Skin of body (tissue), 1 donor: ENCODE measurements at regions not wholly inside any gene's neighbourhood (a gene's known extent, or its start where the extent isn't known, plus 50 kb on each side); places are given as distances from the start of the nearest gene placed in this dataset.

Source experiments
- DNase-seq: peaks from one replicate; lab custom pipeline; 2025; lab: John Stamatoyannopoulos, UW

GRCh38 chr13:65074248-65074647, 2155.9 kb downstream of the PCDH9 start:
- DNase-seq: no peak

GRCh38 chr13:65064967-65065366, 2165.2 kb downstream of the PCDH9 start:
- no peak for DNase-seq

DNA sequence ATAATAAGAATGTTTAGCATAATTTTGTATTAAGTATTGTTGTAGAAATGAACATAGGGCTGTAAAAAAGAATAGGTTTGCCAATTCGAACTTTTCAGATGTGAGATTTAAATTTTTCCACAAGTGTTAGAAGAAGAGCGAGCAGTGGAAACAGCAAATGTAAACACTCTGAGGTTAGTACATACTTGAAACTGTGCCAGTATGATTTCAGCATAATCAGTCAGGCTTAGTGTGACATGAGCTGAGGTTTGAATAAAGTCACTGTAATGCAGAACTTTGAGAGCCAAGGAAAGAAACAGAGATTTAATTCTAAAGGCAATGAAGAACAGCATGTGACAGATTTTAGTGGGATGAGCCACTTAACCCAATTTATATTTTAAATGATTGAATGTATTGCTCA, 2166.4 kb downstream of the PCDH9 start:
- DNase-seq: peak; percentile 59

DNA sequence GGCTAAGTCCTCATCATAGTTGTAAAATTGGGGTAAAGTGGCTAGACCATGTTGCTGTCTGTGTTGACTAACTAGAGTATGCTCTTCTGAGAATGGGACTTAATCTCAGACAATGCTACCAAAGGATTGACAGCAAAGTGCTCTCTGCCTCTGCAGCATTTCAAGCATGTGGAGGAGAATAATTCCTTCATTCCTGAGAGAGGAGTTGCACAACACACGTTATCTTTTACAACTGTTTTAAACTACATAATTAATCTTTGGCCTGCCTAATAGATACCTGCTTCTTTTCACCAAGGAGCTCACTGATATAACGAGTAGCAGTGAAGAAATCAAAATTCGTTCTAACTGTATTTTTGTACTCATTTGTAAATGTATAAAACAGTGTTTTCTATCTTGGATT, 2172.2 kb downstream of the PCDH9 start:
- no peak for DNase-seq

DNA sequence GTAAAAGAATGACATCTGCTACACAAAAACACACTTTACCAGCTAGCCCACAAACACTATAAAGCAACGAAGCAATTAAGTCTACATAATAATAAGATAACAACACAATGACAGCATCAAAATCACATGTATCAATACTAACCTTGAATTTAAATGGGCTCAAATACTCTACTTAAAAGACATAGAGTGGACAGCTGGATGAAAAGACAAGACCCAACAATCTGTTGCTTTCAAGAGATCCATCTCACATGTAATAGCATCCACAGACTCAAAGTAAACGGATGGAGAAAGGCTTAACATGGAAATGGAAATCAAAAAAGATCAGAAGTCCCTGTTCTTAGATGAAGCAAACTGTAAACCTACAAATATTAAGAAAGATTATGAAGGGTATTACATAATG, 2175.9 kb downstream of the PCDH9 start:
- no peak for DNase-seq

GRCh38 chr13:65036999-65037398, 2193.1 kb downstream of the PCDH9 start:
- DNase-seq: no peak

- DNase-seq: no peak
Measured at GRCh38 chr13:65035302-65035701, 2194.8 kb downstream of the PCDH9 start.

DNA sequence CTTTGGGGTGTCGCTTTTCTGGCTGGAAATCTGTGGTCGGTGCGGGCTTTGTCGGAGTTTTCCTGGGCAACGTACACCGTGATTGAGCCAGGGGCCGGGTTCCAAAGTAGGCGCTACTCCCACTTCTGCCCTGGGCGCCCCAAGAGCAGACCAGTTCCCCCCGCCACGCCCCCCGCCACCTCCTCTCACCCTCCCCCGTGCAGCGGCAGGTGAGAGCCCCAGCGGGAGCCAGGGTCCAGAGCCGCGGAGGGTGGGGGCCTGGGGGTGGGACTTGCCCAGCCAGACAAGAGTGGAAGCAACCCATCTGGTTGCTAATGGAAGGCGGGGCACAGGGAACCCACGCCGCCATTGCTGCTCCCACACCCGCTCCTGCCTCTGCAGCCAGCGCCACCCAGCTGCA, 2195.9 kb downstream of the PCDH9 start:
- DNase-seq: no peak

DNA sequence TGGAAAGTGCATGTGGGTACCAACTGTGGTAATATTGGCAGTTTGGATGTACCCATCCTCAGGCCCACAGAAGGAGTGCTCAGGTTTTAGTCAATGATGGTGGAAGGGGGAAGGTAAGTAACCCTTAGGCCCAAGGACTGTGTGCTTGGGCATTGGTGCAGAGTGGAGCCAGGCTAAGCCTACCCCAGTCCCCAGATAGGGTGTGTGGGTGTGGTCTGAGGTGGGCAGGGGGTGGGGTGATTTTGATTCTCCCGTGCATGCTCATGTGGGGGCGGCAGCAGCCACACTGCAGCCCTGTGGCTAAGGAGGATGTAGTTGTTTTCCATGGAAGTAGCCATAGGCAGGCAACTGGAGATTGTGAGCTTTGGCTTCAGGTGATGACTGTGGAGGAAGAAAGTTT, 2197.3 kb downstream of the PCDH9 start:
- DNase-seq: no peak

GRCh38 chr13:65028101-65028500, 2202.0 kb downstream of the PCDH9 start:
- no peak for DNase-seq

DNA sequence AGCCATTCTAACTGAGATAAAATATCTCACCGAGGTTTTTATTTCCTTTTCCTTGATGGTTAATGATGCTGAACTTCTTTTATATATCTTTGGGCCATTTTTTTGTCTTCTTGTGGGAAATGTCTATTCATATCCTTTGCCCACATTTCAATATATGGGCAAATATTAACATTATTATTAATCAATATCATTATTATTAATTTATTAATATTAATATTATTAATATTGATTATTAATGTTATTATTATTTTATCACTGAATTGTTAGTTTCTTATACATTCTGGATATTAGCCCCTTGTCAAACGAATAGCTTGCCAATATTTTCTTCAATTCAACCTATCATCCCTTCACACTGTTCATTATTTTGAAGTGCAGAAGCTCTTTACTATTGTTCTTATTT, 2203.6 kb downstream of the PCDH9 start:
- DNase-seq: no peak

GRCh38 chr13:65011378-65011777, 2218.8 kb downstream of the PCDH9 start:
- DNase-seq: no peak

DNA sequence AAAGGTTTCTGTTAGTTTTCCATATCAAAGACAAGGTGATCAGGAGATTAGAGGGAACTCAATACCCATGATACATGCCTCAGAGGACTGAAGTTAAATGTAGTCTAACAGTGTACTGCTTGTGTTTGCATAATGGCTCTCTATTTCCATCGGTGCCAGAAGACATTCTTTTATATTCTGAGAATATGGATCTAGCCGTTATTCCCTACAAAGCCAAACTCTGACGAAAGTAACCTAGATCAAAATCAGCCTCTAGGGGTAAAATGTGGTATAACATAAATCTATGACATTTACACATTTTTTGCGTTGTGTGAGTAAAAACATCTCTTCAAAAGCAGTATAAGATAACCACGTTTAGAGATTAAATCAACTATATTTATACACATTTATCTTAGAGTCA, 2232.7 kb downstream of the PCDH9 start:
- no peak for DNase-seq

GRCh38 chr13:64993514-64994164, 2236.5 kb downstream of the PCDH9 start:
- DNase-seq: no peak

- no peak for DNase-seq
Measured at GRCh38 chr13:64992314-64992713, 2237.8 kb downstream of the PCDH9 start.

DNA sequence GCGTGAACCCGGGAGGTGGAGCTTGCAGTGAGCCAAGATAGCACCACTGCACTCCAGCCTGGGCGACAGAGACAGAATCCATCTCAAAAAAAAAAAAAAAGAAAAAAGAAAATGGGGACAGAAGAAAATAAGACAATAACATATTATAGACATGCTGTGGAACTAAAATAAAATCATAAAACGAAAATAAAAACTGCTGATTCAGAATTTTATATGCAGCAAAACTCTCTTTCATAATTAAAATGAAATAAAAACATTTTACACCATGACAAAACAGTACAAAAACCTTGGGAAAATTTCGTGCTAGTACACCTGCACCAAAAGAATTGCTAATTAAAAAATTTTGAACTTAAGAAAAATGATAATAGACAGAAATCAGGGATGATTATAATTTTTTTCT, 2245.1 kb downstream of the PCDH9 start:
- DNase-seq: no peak

- no peak for DNase-seq
Measured at GRCh38 chr13:64962404-64962803, 2267.7 kb downstream of the PCDH9 start.

GRCh38 chr13:64959276-64959675, 2270.9 kb downstream of the PCDH9 start:
- no peak for DNase-seq

- DNase-seq: no peak
Measured at GRCh38 chr13:64958106-64958505, 2272.0 kb downstream of the PCDH9 start.

DNA sequence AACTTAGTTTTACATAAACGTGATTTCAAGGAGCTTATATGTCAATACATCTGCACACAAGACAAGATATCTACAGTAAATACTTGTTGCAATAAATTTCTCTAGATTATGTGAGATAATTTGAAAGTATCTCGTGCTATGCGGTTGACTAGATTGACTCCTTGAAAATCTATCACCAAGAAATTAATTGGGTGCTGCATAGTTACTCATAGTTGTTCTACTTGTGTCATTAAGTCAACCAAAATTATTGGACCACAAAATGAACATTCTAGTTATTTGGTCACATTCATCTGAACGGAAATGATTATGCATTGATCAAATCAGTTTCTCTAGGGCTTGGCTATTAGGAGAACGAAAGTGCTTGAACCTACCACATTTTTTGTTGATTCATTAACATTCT, 2291.5 kb downstream of the PCDH9 start:
- no peak for DNase-seq

DNA sequence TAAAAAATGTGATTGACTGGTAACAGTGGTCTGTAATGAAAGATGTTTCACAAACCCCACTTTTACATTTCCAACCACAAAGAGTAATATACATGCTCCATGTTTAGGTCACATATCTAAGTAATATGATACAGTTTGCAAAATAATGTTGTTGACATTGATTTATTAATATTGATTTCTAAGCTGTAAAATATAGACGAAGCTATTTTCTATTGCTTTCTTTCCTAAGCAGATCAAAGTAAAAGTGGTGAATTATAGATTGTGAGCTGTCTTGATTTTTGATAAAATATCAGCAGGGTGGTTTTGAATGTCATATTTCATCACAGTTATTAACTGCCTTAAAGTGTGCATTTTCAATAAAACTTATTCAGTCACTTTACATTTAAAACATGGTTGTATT, 2292.8 kb downstream of the PCDH9 start:
- DNase-seq: no peak

- no peak for DNase-seq
Measured at GRCh38 chr13:64936879-64937278, 2293.3 kb downstream of the PCDH9 start.

DNA sequence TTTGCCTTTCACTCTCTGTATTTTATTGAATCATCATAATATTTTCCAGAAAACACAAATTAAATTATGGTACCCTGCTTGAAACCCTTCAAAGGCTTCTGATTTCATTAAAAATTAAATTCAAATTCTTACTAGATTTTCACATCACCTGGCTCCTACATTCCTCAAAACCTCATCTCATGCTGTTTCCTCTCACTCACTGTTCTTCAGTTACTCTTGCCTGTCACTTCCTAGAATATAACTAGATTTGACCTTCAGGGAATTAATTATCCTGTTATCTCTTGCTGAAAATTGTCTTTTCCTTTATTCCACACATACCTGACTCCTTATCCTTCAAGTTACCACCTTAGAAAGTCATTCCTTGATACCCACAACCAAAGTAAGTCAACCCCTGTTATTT, 2294.7 kb downstream of the PCDH9 start:
- DNase-seq: no peak
